SK-N-MC (cell line): ENCODE measurements at regions not wholly inside any gene's neighbourhood (a gene's known extent, or its start where the extent isn't known, plus 50 kb on each side); places are given as distances from the start of the nearest gene placed in this dataset.

Source experiments
- DNase-seq: peaks from one replicate; pipeline ENCODE4 v3.0.0-alpha.2; 2011; ENCODE audit warnings: low read depth, low spot score
- H3K27ac ChIP-seq: fragments of 200-600 bp; sonication (generic); 2 replicates; pipeline ENCODE4 v1.5.1; 2016; ENCODE audit warnings: mixed run types
- H3K36me3 ChIP-seq: fragments of 200-600 bp; sonication (generic); 2 replicates; pipeline ENCODE4 v1.6.1; 2017; ENCODE audit warnings: antibody characterized with exemption, low read length, mixed read lengths; ENCODE audit not compliant: insufficient read depth
- H3K4me3 ChIP-seq: fragments of 200-600 bp; sonication (generic); 2 replicates; pipeline ENCODE4 v1.5.1; 2016
- H3K9ac ChIP-seq: fragments of 200-600 bp; sonication (generic); 2 replicates; pipeline ENCODE4 v1.8.0; 2017; ENCODE audit warnings: mixed run types, mixed read lengths; ENCODE audit not compliant: insufficient read length
- H3K9me3 ChIP-seq: fragments of 200-600 bp; sonication (generic); 2 replicates; pipeline ENCODE4 v1.6.1; 2017; ENCODE audit warnings: low read depth, mild to moderate bottlenecking, antibody characterized with exemption, low read length, moderate library complexity, mixed read lengths
- EZH2 ChIP-seq: fragments of 200-600 bp; sonication (generic); IDR thresholded peaks from one replicate; pipeline ENCODE4 v1.6.1; 2017; ENCODE audit warnings: antibody characterized with exemption
- FOXP2 ChIP-seq: optimal IDR thresholded peaks from 2 replicates; pipeline ENCODE3; 2011; ENCODE audit warnings: mild to moderate bottlenecking, moderate library complexity; ENCODE audit not compliant: insufficient read depth; ENCODE audit errors: extremely low read length, control extremely low read depth
- POLR2AphosphoS5 ChIP-seq: IDR thresholded peaks from 2 replicates; pipeline ENCODE4 v1.6.1; 2012; ENCODE audit warnings: mild to moderate bottlenecking, low read depth, low read length, borderline replicate concordance

- Histone ChIP-seq H3K27ac (no peak overlapping the region), H3K9ac (no peak overlapping the region), H3K36me3 (no peaks in the 10 kb centered on the region), H3K4me3 (no peak overlapping the region), H3K9me3 (no peaks in the 10 kb centered on the region)
- no peak for DNase-seq
- no peak for TF ChIP-seq FOXP2
- no peak for TF ChIP-seq EZH2
- TF ChIP-seq POLR2AphosphoS5: no peak
These were observed 60.7 kb upstream of the ASAP2 start for GRCh38 chr2:9145752-9146430.

GRCh38 chr2:9145109-9145751 is 61.4 kb upstream of the ASAP2 start:
- DNase-seq: no peak
- no peak for TF ChIP-seq FOXP2
- no peak for TF ChIP-seq EZH2
- TF ChIP-seq POLR2AphosphoS5: no peak
- Histone ChIP-seq H3K27ac (no peak overlapping the region), H3K9ac (no peak overlapping the region), H3K4me3 (no peak overlapping the region), H3K9me3 (no peaks in the 10 kb centered on the region), H3K36me3 (no peaks in the 10 kb centered on the region)

GRCh38 chr2:9144617-9145016 is 62.0 kb upstream of the ASAP2 start:
- Histone ChIP-seq H3K9ac (no peak overlapping the region), H3K27ac (no peak overlapping the region), H3K9me3 (no peaks in the 10 kb centered on the region), H3K36me3 (no peaks in the 10 kb centered on the region), H3K4me3 (no peak overlapping the region)
- TF ChIP-seq POLR2AphosphoS5: no peak
- DNase-seq: no peak

- Histone ChIP-seq H3K9ac (no peak overlapping the region), H3K9me3 (no peaks in the 10 kb centered on the region), H3K36me3 (no peaks in the 10 kb centered on the region), H3K4me3 (no peak overlapping the region), H3K27ac (no peak overlapping the region)
- no peak for DNase-seq
- no peak for TF ChIP-seq POLR2AphosphoS5
- TF ChIP-seq FOXP2: no peak
- no peak for TF ChIP-seq EZH2
These were observed 62.6 kb upstream of the ASAP2 start for GRCh38 chr2:9144046-9144445.

GRCh38 chr2:9143264-9143815 is 63.3 kb upstream of the ASAP2 start:
- H3K9ac ChIP-seq: no peak overlapping the region

GRCh38 chr2:9142551-9143263 is 63.9 kb upstream of the ASAP2 start:
- H3K4me3 ChIP-seq: peak overlapping the region; percentile 75
- TF ChIP-seq EZH2: no peak
- TF ChIP-seq FOXP2: no peak
- no peak overlapping the region for H3K9ac ChIP-seq
- no peaks in the 10 kb centered on the region for H3K9me3 ChIP-seq
- H3K27ac ChIP-seq: no peak overlapping the region
- H3K36me3 ChIP-seq: no peaks in the 10 kb centered on the region
- no peak for DNase-seq

More at GRCh38 chr2:9143264-9143815, 63.3 kb upstream of the ASAP2 start:
- TF ChIP-seq FOXP2 (no peak), POLR2AphosphoS5 (no peak), EZH2 (no peak)
- peak overlapping the region; percentile 75 for H3K4me3 ChIP-seq
- H3K9me3 ChIP-seq: no peaks in the 10 kb centered on the region
- H3K27ac ChIP-seq: no peak overlapping the region
- no peaks in the 10 kb centered on the region for H3K36me3 ChIP-seq
- DNase-seq: no peak

GRCh38 chr2:9141706-9142460 is 64.7 kb upstream of the ASAP2 start:
- TF ChIP-seq FOXP2 (no peak), EZH2 (no peak)
- H3K9ac ChIP-seq: no peak overlapping the region
- no peak for DNase-seq
- H3K36me3 ChIP-seq: no peaks in the 10 kb centered on the region
- no peak overlapping the region for H3K27ac ChIP-seq
- H3K9me3 ChIP-seq: no peaks in the 10 kb centered on the region
- H3K4me3 ChIP-seq: no peak overlapping the region

- H3K27ac ChIP-seq: no peak overlapping the region
- no peak overlapping the region for H3K9ac ChIP-seq
- H3K36me3 ChIP-seq: no peaks in the 10 kb centered on the region
- TF ChIP-seq FOXP2 (no peak), POLR2AphosphoS5 (no peak), EZH2 (no peak)
- no peak overlapping the region for H3K4me3 ChIP-seq
- no peak for DNase-seq
- no peaks in the 10 kb centered on the region for H3K9me3 ChIP-seq
These were observed 65.4 kb upstream of the ASAP2 start for GRCh38 chr2:9141091-9141667.
